Astrocyte (in vitro differentiated cells and primary cell): ENCODE measurements at regions not wholly inside any gene's neighbourhood (a gene's known extent, or its start where the extent isn't known, plus 50 kb on each side); places are given as distances from the start of the nearest gene placed in this dataset.

Experiments used
- EZH2 ChIP-seq: IDR thresholded peaks from 2 replicates; pipeline ENCODE4 v1.6.1; 2012; ENCODE audit warnings: mild to moderate bottlenecking, low read length, inconsistent platforms; ENCODE audit not compliant: insufficient read depth
- TF ChIP-seq, protein P1 (sequence below): IDR thresholded peaks from 2 replicates; pipeline ENCODE4 v1.5.1; 2011; ENCODE audit warnings: low read depth, mild to moderate bottlenecking, inconsistent platforms, low read length, moderate library complexity; ENCODE audit not compliant: insufficient read depth

GRCh38 chr2:19550750-19551149 is 192.3 kb upstream of the OSR1 start:
- TF ChIP-seq, protein P1, sequence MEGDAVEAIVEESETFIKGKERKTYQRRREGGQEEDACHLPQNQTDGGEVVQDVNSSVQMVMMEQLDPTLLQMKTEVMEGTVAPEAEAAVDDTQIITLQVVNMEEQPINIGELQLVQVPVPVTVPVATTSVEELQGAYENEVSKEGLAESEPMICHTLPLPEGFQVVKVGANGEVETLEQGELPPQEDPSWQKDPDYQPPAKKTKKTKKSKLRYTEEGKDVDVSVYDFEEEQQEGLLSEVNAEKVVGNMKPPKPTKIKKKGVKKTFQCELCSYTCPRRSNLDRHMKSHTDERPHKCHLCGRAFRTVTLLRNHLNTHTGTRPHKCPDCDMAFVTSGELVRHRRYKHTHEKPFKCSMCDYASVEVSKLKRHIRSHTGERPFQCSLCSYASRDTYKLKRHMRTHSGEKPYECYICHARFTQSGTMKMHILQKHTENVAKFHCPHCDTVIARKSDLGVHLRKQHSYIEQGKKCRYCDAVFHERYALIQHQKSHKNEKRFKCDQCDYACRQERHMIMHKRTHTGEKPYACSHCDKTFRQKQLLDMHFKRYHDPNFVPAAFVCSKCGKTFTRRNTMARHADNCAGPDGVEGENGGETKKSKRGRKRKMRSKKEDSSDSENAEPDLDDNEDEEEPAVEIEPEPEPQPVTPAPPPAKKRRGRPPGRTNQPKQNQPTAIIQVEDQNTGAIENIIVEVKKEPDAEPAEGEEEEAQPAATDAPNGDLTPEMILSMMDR = no peak
- TF ChIP-seq EZH2 = no peak
